ENCODE measurements at regions not wholly inside any gene's neighbourhood (a gene's known extent, or its start where the extent isn't known, plus 50 kb on each side); places are given as distances from the start of the nearest gene placed in this dataset.

DNA sequence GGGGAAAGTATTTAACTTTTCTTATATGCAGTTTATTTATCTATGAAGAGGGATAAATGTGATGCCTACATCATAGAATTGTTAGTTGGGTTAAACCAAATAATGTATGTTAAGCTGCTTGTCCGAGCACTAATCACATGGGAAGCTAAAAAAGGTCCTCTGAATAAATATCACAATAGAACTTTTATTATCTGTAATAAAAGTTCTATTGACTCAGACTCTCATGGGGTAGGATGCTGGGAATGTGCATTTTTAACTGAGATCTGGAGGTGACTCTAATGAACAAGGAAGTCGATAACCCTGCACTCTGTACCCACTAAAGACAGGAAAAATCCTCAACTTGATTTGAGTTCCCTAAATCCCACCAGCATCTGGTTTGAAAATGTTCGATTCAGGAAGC lies 205.9 kb upstream of the IL12B start:
- no peak overlapping the region for H3K4me3 ChIP-seq (ENCODE audit: low read depth, low read length)
- TF ChIP-seq, protein P1, sequence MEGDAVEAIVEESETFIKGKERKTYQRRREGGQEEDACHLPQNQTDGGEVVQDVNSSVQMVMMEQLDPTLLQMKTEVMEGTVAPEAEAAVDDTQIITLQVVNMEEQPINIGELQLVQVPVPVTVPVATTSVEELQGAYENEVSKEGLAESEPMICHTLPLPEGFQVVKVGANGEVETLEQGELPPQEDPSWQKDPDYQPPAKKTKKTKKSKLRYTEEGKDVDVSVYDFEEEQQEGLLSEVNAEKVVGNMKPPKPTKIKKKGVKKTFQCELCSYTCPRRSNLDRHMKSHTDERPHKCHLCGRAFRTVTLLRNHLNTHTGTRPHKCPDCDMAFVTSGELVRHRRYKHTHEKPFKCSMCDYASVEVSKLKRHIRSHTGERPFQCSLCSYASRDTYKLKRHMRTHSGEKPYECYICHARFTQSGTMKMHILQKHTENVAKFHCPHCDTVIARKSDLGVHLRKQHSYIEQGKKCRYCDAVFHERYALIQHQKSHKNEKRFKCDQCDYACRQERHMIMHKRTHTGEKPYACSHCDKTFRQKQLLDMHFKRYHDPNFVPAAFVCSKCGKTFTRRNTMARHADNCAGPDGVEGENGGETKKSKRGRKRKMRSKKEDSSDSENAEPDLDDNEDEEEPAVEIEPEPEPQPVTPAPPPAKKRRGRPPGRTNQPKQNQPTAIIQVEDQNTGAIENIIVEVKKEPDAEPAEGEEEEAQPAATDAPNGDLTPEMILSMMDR (conservative IDR thresholded peaks at IDR 0.05; ENCODE audit: low read depth, low read length): no peak
- no peak for DNase-seq (ENCODE audit: low read depth)

DNA sequence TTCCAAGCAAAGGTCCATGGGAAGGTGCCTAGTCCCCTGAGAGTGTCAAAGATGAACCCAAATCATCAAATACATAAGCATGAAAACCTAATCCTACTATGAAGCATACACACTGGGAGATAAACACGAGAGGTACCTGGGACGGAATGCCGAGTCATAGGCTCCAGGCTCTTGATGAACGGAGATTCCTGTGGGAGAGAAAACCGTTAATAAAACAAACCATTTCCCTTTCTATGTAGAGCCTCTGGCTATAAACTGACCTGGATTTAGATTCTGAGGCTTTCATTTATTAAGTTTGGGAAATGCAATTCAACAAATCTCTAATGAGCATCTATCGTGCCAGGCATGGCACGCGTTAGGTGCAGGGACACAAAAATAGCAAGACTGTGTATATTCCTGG lies 206.4 kb upstream of the IL12B start:
- TF ChIP-seq, protein P1 (conservative IDR thresholded peaks at IDR 0.05; ENCODE audit: low read depth, low read length): no peak
- no peak overlapping the region for H3K4me3 ChIP-seq (ENCODE audit: low read depth, low read length)
- DNase-seq (ENCODE audit: low read depth): no peak

DNA sequence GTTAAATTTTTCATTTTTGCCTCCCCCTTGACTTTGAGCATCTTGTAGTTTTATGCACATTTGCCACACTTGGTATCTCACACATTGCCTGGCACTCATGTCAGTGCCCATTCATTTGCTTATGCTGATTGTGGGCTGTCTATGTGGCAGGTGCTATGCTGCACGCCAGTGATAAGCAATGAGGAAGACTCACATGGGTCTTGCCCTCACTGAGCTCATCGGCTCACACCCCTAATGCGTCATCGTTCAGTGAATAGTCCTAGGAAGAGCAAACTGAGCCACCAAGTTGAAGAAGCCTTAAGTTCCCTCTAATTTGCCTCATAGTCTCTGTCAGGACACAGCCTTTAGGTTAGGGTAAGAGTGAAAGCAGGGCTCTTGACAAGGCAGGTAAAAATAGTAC lies 209.4 kb upstream of the IL12B start:
- DNase-seq (ENCODE audit: low read depth): no peak
- TF ChIP-seq, protein P1 (conservative IDR thresholded peaks at IDR 0.05; ENCODE audit: low read depth, low read length): no peak
- H3K4me3 ChIP-seq (ENCODE audit: low read depth, low read length): no peak overlapping the region

DNA sequence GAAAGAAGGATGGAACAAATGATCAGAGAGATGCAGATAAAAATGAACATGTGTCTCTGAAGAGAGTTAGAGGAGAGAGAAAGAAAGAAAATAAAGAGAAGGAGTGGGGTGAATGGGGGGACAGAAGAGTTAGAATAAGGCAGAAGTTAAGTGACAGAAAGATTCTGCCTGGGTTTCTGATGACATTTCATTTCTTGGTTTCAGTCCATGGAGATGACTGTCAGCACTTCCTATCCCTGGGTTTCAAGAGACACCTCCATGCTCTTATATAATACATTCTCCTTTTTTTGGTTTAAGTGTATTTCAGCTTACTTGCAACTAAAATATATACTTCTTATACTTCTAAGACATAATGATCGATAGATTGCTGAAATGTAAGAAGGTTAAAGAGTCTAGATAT lies 213.0 kb upstream of the IL12B start:
- no peak overlapping the region for H3K4me3 ChIP-seq (ENCODE audit: low read depth, low read length)
- DNase-seq (ENCODE audit: low read depth): no peak
- TF ChIP-seq, protein P1 (conservative IDR thresholded peaks at IDR 0.05; ENCODE audit: low read depth, low read length): no peak

DNA sequence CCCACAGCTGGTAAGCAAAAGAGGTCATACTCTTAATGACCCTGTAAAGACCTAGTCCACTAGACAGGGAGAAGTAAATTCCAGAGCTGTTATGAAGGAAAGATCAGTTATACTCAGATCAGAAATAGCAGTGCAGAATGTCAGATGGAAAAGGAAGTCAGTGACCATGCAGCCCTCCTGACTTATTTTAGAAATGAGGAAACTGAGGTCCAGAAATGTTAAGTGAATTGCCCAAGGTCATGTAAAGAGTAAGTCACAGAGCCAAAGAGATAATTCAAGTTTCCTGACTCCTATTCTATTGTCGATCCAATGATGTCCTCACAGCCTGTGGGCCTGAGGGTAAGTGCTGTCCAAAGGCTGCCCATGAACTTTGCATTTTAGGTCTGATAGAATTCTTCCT lies 214.9 kb upstream of the IL12B start:
- no peak for DNase-seq (ENCODE audit: low read depth)
- no peak overlapping the region for H3K4me3 ChIP-seq (ENCODE audit: low read depth, low read length)
- TF ChIP-seq, protein P1 (conservative IDR thresholded peaks at IDR 0.05; ENCODE audit: low read depth, low read length): no peak

DNA sequence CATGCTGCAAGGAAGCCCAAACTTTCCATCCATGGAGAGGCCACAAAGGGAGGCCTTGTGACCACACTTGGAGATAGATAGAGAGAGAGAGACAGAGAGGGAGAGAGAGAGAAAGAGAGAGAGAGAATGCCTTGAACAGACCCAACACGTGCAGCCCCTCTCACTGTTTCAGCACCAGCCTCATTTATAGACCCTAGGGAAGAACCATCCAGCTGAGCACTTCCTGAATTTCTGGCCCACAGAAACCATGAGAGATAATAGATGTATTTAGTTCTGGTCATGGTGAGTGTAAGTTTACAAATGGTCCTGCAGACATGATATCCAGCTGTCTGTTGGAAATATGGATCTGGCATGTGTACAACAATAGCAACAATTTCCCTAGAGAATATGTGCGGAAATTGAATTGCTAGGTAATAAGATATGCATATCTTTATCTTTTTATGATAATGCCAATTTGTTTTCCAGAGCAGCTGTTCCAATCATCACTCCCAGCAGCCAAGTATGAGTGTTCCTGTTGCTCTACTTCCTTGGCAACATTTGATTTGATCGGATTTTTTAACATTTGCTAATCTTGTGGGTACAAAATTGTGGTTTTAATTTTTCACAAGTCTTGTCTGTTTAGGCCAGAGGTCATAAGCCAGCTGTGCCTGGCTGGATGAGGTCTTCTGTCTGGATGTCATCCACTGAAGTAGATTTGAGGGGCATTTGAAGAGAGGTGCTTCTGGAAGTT lies 217.3 kb upstream of the IL12B start:
- TF ChIP-seq, protein P1 (conservative IDR thresholded peaks at IDR 0.05; ENCODE audit: low read depth, low read length): no peak
- DNase-seq (ENCODE audit: low read depth): no peak
- no peak overlapping the region for H3K4me3 ChIP-seq (ENCODE audit: low read depth, low read length)

DNA sequence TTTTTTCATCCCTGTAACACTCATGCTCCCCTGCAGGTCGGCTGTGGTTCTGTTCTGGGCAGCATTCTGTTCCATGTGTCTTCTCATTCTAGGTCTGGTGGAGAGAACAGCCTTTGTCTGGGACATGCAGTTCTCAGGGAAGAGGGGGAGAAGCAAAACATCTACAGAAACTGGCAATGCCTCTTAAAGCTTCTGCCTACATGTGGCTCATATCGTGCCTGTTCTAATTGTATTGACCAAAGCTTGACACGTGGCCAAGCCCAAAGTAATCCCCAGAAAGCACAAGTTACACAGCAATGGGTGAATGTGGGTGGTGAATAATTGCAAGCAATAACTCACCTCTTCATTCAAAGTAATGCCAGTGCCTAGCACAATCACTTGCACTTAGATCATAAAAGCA lies 218.2 kb upstream of the IL12B start:
- TF ChIP-seq, protein P1 (conservative IDR thresholded peaks at IDR 0.05; ENCODE audit: low read depth, low read length): no peak
- no peak overlapping the region for H3K4me3 ChIP-seq (ENCODE audit: low read depth, low read length)
- no peak for DNase-seq (ENCODE audit: low read depth)
